ENCODE measurements at regions not wholly inside any gene's neighbourhood (a gene's known extent, or its start where the extent isn't known, plus 50 kb on each side); places are given as distances from the start of the nearest gene placed in this dataset.

DNA sequence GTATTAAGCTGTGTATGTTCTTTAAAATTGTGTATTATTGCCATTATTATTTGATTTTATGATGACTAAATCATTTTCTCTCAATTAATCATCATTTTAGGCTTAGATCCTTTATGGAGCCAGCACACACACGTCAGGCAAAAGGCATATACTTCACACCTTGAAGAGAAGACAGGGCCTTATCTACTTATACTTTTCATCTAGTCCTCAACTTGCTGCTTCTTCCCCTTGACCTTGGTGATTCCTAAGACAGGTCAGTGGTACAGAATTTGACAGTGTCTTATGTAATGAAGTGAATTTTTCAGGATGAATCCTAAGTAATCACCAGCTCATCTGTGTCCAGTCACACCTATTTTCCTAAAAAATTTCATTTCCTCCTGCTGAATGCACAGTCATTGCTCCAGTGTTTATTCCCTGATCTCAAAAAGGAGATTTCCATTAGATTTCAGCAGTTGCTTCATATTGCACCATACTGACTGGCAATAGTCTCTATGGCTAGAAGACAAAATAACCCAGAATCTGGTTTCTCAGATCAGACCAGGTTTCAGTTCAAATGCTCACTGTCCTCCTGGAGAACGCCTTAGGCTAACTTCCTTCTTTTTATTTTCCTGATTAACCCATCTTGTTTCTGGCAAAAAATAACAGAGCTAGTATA is 235.7 kb downstream of the PTH2R start:
- CTCF ChIA-PET (ENCODE audit: unreplicated experiment): no interaction called here
- H3K9me3 ChIP-seq (ENCODE audit: low read length): no peaks in the 10 kb centered on the region
- H3K79me2 ChIP-seq (ENCODE audit: insufficient read depth, low read depth, low read length): no peaks in the 10 kb centered on the region
- no peak for DNase-seq (ENCODE audit: low spot score)
- H4K20me1 ChIP-seq (ENCODE audit: insufficient read depth, low read length): no peaks in the 10 kb centered on the region
- no peak overlapping the region for H3K4me3 ChIP-seq (ENCODE audit: low read depth, low read length, poor library complexity, severe bottlenecking)
- H3K4me2 ChIP-seq (ENCODE audit: low read length): no peak overlapping the region
- intact Hi-C loops (cut with micrococcal nuclease; ENCODE audit: unreplicated experiment): no loop called here
- no peak overlapping the region for H2AFZ ChIP-seq (ENCODE audit: low read length)
- TF ChIP-seq, protein P1, sequence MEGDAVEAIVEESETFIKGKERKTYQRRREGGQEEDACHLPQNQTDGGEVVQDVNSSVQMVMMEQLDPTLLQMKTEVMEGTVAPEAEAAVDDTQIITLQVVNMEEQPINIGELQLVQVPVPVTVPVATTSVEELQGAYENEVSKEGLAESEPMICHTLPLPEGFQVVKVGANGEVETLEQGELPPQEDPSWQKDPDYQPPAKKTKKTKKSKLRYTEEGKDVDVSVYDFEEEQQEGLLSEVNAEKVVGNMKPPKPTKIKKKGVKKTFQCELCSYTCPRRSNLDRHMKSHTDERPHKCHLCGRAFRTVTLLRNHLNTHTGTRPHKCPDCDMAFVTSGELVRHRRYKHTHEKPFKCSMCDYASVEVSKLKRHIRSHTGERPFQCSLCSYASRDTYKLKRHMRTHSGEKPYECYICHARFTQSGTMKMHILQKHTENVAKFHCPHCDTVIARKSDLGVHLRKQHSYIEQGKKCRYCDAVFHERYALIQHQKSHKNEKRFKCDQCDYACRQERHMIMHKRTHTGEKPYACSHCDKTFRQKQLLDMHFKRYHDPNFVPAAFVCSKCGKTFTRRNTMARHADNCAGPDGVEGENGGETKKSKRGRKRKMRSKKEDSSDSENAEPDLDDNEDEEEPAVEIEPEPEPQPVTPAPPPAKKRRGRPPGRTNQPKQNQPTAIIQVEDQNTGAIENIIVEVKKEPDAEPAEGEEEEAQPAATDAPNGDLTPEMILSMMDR (conservative IDR thresholded peaks at IDR 0.05; ENCODE audit: low read length): no peak
- no peak for TF ChIP-seq EZH2phosphoT487 (IDR thresholded peaks at IDR 0.05; ENCODE audit: borderline replicate concordance, low read depth, low read length)
- no peak overlapping the region for H3K27ac ChIP-seq (ENCODE audit: low read depth, low read length, poor library complexity, severe bottlenecking)
- no TSS peak for BruUV-seq (replicated peaks)
- H3K9me2 ChIP-seq (ENCODE audit: insufficient read depth, low read length): no peaks in the 10 kb centered on the region
- no peaks in the 10 kb centered on the region for H3K4me1 ChIP-seq (ENCODE audit: insufficient read depth, low read length, poor library complexity, severe bottlenecking)
- H3K36me3 ChIP-seq (ENCODE audit: insufficient read depth, low read length): no peaks in the 10 kb centered on the region
- POLR2A ChIA-PET: interaction anchor here (0.6 to 1.4 kb wide), 2 partner anchors 16 to 709 kb away, joined by 4 read pairs; no protein-coding TSS in a partner anchor

DNA sequence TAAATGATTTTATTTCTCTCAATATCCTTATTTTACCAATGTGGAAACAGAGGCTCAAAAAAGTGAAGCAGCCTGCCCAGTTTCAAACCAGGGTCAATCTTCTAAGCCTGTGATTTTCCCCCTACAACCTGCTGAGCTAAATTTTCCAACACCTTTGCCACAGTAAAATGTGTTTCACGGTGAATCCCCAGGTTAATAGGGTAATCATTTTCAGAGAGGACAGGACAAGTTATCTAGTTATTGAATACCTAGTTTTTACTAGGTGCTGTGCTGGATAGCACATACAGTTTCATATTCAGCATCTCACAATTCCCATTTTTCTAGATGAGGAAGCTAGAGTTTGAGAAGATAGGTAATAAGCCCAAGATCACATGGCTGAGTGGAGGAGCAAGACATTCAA is 236.6 kb downstream of the PTH2R start:
- TF ChIP-seq EZH2phosphoT487 (IDR thresholded peaks at IDR 0.05; ENCODE audit: borderline replicate concordance, low read depth, low read length): no peak
- TF ChIP-seq, protein P1 (conservative IDR thresholded peaks at IDR 0.05; ENCODE audit: low read length): no peak
- H2AFZ ChIP-seq (ENCODE audit: low read length): no peak overlapping the region
- CTCF ChIA-PET (ENCODE audit: unreplicated experiment): no interaction called here
- intact Hi-C loops (cut with micrococcal nuclease; ENCODE audit: unreplicated experiment): no loop called here
- H4K20me1 ChIP-seq (ENCODE audit: insufficient read depth, low read length): no peaks in the 10 kb centered on the region
- no peak for DNase-seq (ENCODE audit: low spot score)
- BruUV-seq (replicated peaks): no TSS peak
- H3K4me3 ChIP-seq (ENCODE audit: low read depth, low read length, poor library complexity, severe bottlenecking): no peak overlapping the region
- POLR2A ChIA-PET: interaction anchor here (0.6 to 1.4 kb wide), 2 partner anchors 17 to 708 kb away, joined by 4 read pairs; no protein-coding TSS in a partner anchor
- no peak overlapping the region for H3K4me2 ChIP-seq (ENCODE audit: low read length)
- no peak overlapping the region for H3K27ac ChIP-seq (ENCODE audit: low read depth, low read length, poor library complexity, severe bottlenecking)
- H3K79me2 ChIP-seq (ENCODE audit: insufficient read depth, low read depth, low read length): no peaks in the 10 kb centered on the region
- no peaks in the 10 kb centered on the region for H3K9me3 ChIP-seq (ENCODE audit: low read length)
- no peaks in the 10 kb centered on the region for H3K36me3 ChIP-seq (ENCODE audit: insufficient read depth, low read length)
- H3K4me1 ChIP-seq (ENCODE audit: insufficient read depth, low read length, poor library complexity, severe bottlenecking): no peaks in the 10 kb centered on the region
- no peaks in the 10 kb centered on the region for H3K9me2 ChIP-seq (ENCODE audit: insufficient read depth, low read length)

DNA sequence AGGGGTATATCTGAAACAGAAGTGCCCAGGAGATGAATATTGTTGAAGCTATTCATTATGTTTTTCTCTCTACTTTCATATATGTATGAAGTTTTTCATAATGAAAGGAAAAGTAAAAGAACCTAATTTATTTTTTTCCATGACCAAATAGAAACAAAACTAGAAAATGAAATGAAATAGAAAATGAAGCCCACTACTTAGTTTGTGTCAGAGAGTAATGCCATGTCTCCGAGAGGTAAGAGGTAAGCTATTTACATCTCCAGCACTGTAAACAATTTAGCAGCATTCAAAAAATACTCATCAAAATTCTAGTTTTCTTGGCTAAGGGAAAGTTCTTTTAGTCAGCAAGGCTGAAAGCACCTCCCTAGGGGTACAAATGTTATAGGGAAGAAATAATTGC is 238.6 kb downstream of the PTH2R start:
- Histone ChIP-seq H3K9me2 (ENCODE audit: insufficient read depth, low read length) (no peaks in the 10 kb centered on the region), H3K36me3 (ENCODE audit: insufficient read depth, low read length) (no peaks in the 10 kb centered on the region), H3K9me3 (ENCODE audit: low read length) (no peaks in the 10 kb centered on the region), H3K4me3 (ENCODE audit: low read depth, low read length, poor library complexity, severe bottlenecking) (no peak overlapping the region), H4K20me1 (ENCODE audit: insufficient read depth, low read length) (no peaks in the 10 kb centered on the region), H3K4me1 (ENCODE audit: insufficient read depth, low read length, poor library complexity, severe bottlenecking) (no peaks in the 10 kb centered on the region), H3K27ac (ENCODE audit: low read depth, low read length, poor library complexity, severe bottlenecking) (no peak overlapping the region), H3K4me2 (ENCODE audit: low read length) (no peak overlapping the region), H2AFZ (ENCODE audit: low read length) (no peak overlapping the region), H3K79me2 (ENCODE audit: insufficient read depth, low read depth, low read length) (no peaks in the 10 kb centered on the region)
- BruUV-seq (replicated peaks): no TSS peak
- CTCF ChIA-PET (ENCODE audit: unreplicated experiment): no interaction called here
- no peak for DNase-seq (ENCODE audit: low spot score)
- intact Hi-C loops (cut with micrococcal nuclease; ENCODE audit: unreplicated experiment): no loop called here
- POLR2A ChIA-PET: no interaction called here
- TF ChIP-seq, protein P1 (conservative IDR thresholded peaks at IDR 0.05; ENCODE audit: low read length): no peak
- no peak for TF ChIP-seq EZH2phosphoT487 (IDR thresholded peaks at IDR 0.05; ENCODE audit: borderline replicate concordance, low read depth, low read length)
